CD14-positive monocyte (primary cell): ENCODE measurements at regions not wholly inside any gene's neighbourhood (a gene's known extent, or its start where the extent isn't known, plus 50 kb on each side); places are given as distances from the start of the nearest gene placed in this dataset.

Source experiments
- DNase-seq, 3 donors: peaks; one replicate each; pipeline ENCODE4 v3.0.0-alpha.2; 2011 to 2022
- H2AFZ ChIP-seq: 2 replicates; pipeline ENCODE4 v1.6.0; 2012; ENCODE audit warnings: mild to moderate bottlenecking, low read depth, low read length, inconsistent platforms; ENCODE audit not compliant: insufficient read depth, poor library complexity, severe bottlenecking
- H3K27ac ChIP-seq, 2 donors: 1 replicate in 1 of 2; 2 replicates in 1 of 2; pipeline ENCODE4 v1.5.1; 2012 to 2013; ENCODE audit warnings: low read length in 2 of 2, control low read depth in 1 of 2, inconsistent platforms in 1 of 2, low read depth in 1 of 2, mild to moderate bottlenecking in 1 of 2
- H3K27me3 ChIP-seq, 2 donors: one replicate each; pipeline versions ENCODE4 v1.6.0 to v1.6.1; 2011 to 2013; ENCODE audit warnings: low read length in 2 of 2; ENCODE audit not compliant: control insufficient read depth in 2 of 2, insufficient read depth in 2 of 2
- H3K36me3 ChIP-seq, 2 donors: replicated peaks in 1 of 2; 1 replicate in 1 of 2; 2 replicates in 1 of 2; pipeline versions ENCODE4 v1.5.1 to v1.6.1; 2012 to 2013; ENCODE audit warnings: low read length in 2 of 2, control low read depth in 1 of 2, inconsistent platforms in 1 of 2, mild to moderate bottlenecking in 1 of 2; ENCODE audit not compliant: insufficient read depth in 2 of 2, control insufficient read depth in 1 of 2
- H3K4me1 ChIP-seq, 2 donors: 1 replicate in 1 of 2; 2 replicates in 1 of 2; pipeline versions ENCODE4 v1.5.1 to v1.6.1; 2012 to 2013; ENCODE audit warnings: low read length in 2 of 2, control low read depth in 1 of 2, inconsistent platforms in 1 of 2, mild to moderate bottlenecking in 1 of 2, moderate library complexity in 1 of 2; ENCODE audit not compliant: insufficient read depth in 2 of 2, control insufficient read depth in 1 of 2
- H3K4me2 ChIP-seq: replicated peaks from 2 replicates; pipeline ENCODE3; 2012; ENCODE audit warnings: low read length, moderate library complexity, mild to moderate bottlenecking; ENCODE audit not compliant: poor library complexity, severe bottlenecking; ENCODE audit errors: extremely low read depth
- H3K4me3 ChIP-seq, 3 experiments: fragments of 200-600 bp in 1 of 3; sonication (generic) in 1 of 3; replicated peaks in 1 of 3; 1 replicate in 2 of 3; 2 replicates in 1 of 3; pipeline ENCODE4 v1.5.1; 2011 to 2013; ENCODE audit warnings: low read length in 3 of 3, mild to moderate bottlenecking in 3 of 3, control low read depth in 2 of 3, low read depth in 2 of 3, inconsistent platforms in 1 of 3, moderate library complexity in 1 of 3
- H3K79me2 ChIP-seq: 2 replicates; pipeline ENCODE4 v1.6.0; 2012; ENCODE audit warnings: mild to moderate bottlenecking, control low read depth, inconsistent platforms, low read length, moderate library complexity; ENCODE audit not compliant: insufficient read depth
- H3K9ac ChIP-seq: 2 replicates; pipeline ENCODE4 v1.6.0; 2017; ENCODE audit warnings: low read length, mild to moderate bottlenecking; ENCODE audit not compliant: insufficient read depth, poor library complexity, severe bottlenecking
- H3K9me3 ChIP-seq, 2 donors: replicated peaks in 1 of 2; 1 replicate in 1 of 2; 2 replicates in 1 of 2; pipeline versions ENCODE4 v1.5.1 to v1.6.1; 2012 to 2013; ENCODE audit warnings: low read length in 2 of 2, control low read depth in 1 of 2; ENCODE audit not compliant: control insufficient read depth in 1 of 2, insufficient read depth in 1 of 2
- H4K20me1 ChIP-seq: 2 replicates; pipeline ENCODE4 v1.6.0; 2012; ENCODE audit warnings: mild to moderate bottlenecking, low read length, control low read depth, moderate library complexity; ENCODE audit not compliant: insufficient read depth
- H3K27ac Mint-ChIP-seq, 7 donors: one replicate each; pipeline ENCODE4 v1.8.0; 2020; ENCODE audit warnings: mild to moderate bottlenecking in 7 of 7, mixed read lengths in 7 of 7, moderate library complexity in 6 of 7, inconsistent platforms in 2 of 7
- H3K27me3 Mint-ChIP-seq, 3 donors: one replicate each; pipeline ENCODE4 v1.8.0; 2021 to 2022; ENCODE audit warnings: low read depth in 3 of 3, mild to moderate bottlenecking in 3 of 3, mixed read lengths in 3 of 3, moderate library complexity in 3 of 3, inconsistent platforms in 1 of 3
- H3K36me3 Mint-ChIP-seq, 2 donors: one replicate each; pipeline ENCODE4 v1.8.0; 2020; ENCODE audit warnings: mixed read lengths in 2 of 2, inconsistent platforms in 1 of 2, mild to moderate bottlenecking in 1 of 2
- H3K4me1 Mint-ChIP-seq: one replicate; pipeline ENCODE4 v1.8.0; 2020; ENCODE audit warnings: mild to moderate bottlenecking, mixed read lengths
- H3K4me3 Mint-ChIP-seq, 2 donors: one replicate each; pipeline ENCODE4 v1.8.0; 2020; ENCODE audit warnings: mild to moderate bottlenecking in 2 of 2, mixed read lengths in 2 of 2, moderate library complexity in 1 of 2
- H3K9me3 Mint-ChIP-seq, 7 donors: one replicate each; pipeline ENCODE4 v1.8.0; 2020 to 2022; ENCODE audit warnings: mixed read lengths in 7 of 7, mild to moderate bottlenecking in 6 of 7, moderate library complexity in 6 of 7, inconsistent platforms in 2 of 7
- CTCF ChIP-seq: fragments of 200-600 bp; IDR thresholded peaks from one replicate; pipeline ENCODE4 v1.8.0; 2022; ENCODE audit warnings: antibody characterized with exemption, mild to moderate bottlenecking
- WGBS: methylation state at CpG from one replicate; pipeline ENCODE4 v1.1.5; 2013; ENCODE audit warnings: missing lambda C conversion rate; ENCODE audit not compliant: insufficient coverage; 5-methylcytosine and 5-hydroxymethylcytosine counted together
- intact Hi-C, 2 donors: fragments of 100-400 bp; cut with micrococcal nuclease; formaldehyde crosslinking; loops; one replicate each; pipeline versions ENCODE4 v1.15.0 to v1.15.1; 2023

GRCh38 chr14:66069830-66070541 is 416.2 kb upstream of the CCDC196 start:
- no peak overlapping the region for H2AFZ ChIP-seq
- WGBS: 100% methylated on average over 1 of the region's 7 CpGs
- H3K27me3 Mint-ChIP-seq: no peaks in the 10 kb centered on the region

More at GRCh38 chr14:66069830-66070541, 416.2 kb upstream of the CCDC196 start:
- Histone ChIP-seq H3K4me1 (no peaks in the 10 kb centered on the region), H3K36me3 (no peaks in the 10 kb centered on the region), H3K79me2 (no peaks in the 10 kb centered on the region), H3K4me3 (no peak overlapping the region), H3K27me3 (no peaks in the 10 kb centered on the region), H3K9ac (no peak overlapping the region), H4K20me1 (no peaks in the 10 kb centered on the region), H3K9me3 (no peaks in the 10 kb centered on the region), H3K27ac (no peak overlapping the region), H3K4me2 (no peak overlapping the region)
- H3K27ac Mint-ChIP-seq: no peak overlapping the region
- no peaks in the 10 kb centered on the region for H3K36me3 Mint-ChIP-seq
- no peak for DNase-seq
- no peak for TF ChIP-seq CTCF
- H3K9me3 Mint-ChIP-seq: no peaks in the 10 kb centered on the region
- H3K4me3 Mint-ChIP-seq: no peak overlapping the region
- intact Hi-C loops: loop anchor here (5.0 to 10.0 kb wide), 2 partner anchors 905 to 908 kb away; no protein-coding TSS in a partner anchor
- no peaks in the 10 kb centered on the region for H3K4me1 Mint-ChIP-seq
